Osteoblast (primary cell): ENCODE measurements at regions not wholly inside any gene's neighbourhood (a gene's known extent, or its start where the extent isn't known, plus 50 kb on each side); places are given as distances from the start of the nearest gene placed in this dataset.

Experiments
- DNase-seq: peaks from one replicate; pipeline ENCODE4 v3.0.0; 2011; ENCODE audit warnings: low spot score, mixed read lengths; ENCODE audit not compliant: insufficient read length; ENCODE audit errors: missing footprints
- H2AFZ ChIP-seq: 2 replicates; pipeline ENCODE4 v1.6.0; 2011; ENCODE audit warnings: mild to moderate bottlenecking, low read length
- H3K27ac ChIP-seq: 2 replicates; pipeline ENCODE4 v1.5.1; 2011; ENCODE audit warnings: mild to moderate bottlenecking, low read depth, low read length, moderate library complexity
- H3K27me3 ChIP-seq: 2 replicates; pipeline ENCODE4 v1.6.0; 2012; ENCODE audit warnings: mild to moderate bottlenecking, control low read depth, inconsistent platforms, low read length, moderate library complexity; ENCODE audit not compliant: insufficient read depth
- H3K36me3 ChIP-seq: 2 replicates; pipeline ENCODE4 v1.5.1; 2011; ENCODE audit warnings: mild to moderate bottlenecking, low read length, control low read depth, moderate library complexity; ENCODE audit not compliant: insufficient read depth
- H3K4me1 ChIP-seq: 2 replicates; pipeline ENCODE4 v1.5.1; 2011; ENCODE audit warnings: mild to moderate bottlenecking, low read length, control low read depth, moderate library complexity; ENCODE audit not compliant: insufficient read depth
- H3K4me2 ChIP-seq: 2 replicates; pipeline ENCODE4 v1.6.0; 2011; ENCODE audit warnings: mild to moderate bottlenecking, low read length; ENCODE audit not compliant: insufficient read depth
- H3K4me3 ChIP-seq: fragments of 200-600 bp; sonication (generic); 3 replicates; pipeline ENCODE4 v1.5.1; 2012; ENCODE audit warnings: mild to moderate bottlenecking, low read length, inconsistent platforms; ENCODE audit not compliant: insufficient read depth
- H3K79me2 ChIP-seq: 2 replicates; pipeline ENCODE4 v1.6.0; 2012; ENCODE audit warnings: mild to moderate bottlenecking, low read length, control low read depth, inconsistent platforms; ENCODE audit not compliant: insufficient read depth
- H3K9me3 ChIP-seq: 2 replicates; pipeline ENCODE4 v1.5.1; 2011; ENCODE audit warnings: low read depth, low read length, control low read depth
- H4K20me1 ChIP-seq: 2 replicates; pipeline ENCODE4 v1.6.0; 2012; ENCODE audit warnings: mild to moderate bottlenecking, low read length, control low read depth; ENCODE audit not compliant: insufficient read depth
- CTCF ChIP-seq: IDR thresholded peaks from 2 replicates; pipeline ENCODE4 v1.5.1; 2011; ENCODE audit warnings: mild to moderate bottlenecking, low read depth, low read length, moderate library complexity; ENCODE audit errors: extremely low read depth

- no peak for DNase-seq
- H3K27ac ChIP-seq = no peak overlapping the region
- peaks cover 10% of the 10 kb centered on the region for H3K27me3 ChIP-seq
- H3K9me3 ChIP-seq = no peaks in the 10 kb centered on the region
- no peak overlapping the region for H3K4me2 ChIP-seq
- H3K79me2 ChIP-seq = no peaks in the 10 kb centered on the region
- no peak overlapping the region for H2AFZ ChIP-seq
- H3K4me1 ChIP-seq = no peaks in the 10 kb centered on the region
- no peak overlapping the region for H3K4me3 ChIP-seq
- TF ChIP-seq CTCF = no peak
- no peaks in the 10 kb centered on the region for H4K20me1 ChIP-seq
- no peaks in the 10 kb centered on the region for H3K36me3 ChIP-seq
Observed at GRCh38 chr13:99847318-99847750, 124.2 kb downstream of the ZIC5 start.

GRCh38 chr13:99845161-99845874 is 126.2 kb downstream of the ZIC5 start:
- Histone ChIP-seq H3K4me3 (no peak overlapping the region), H2AFZ (no peak overlapping the region), H3K36me3 (no peaks in the 10 kb centered on the region), H3K27ac (no peak overlapping the region), H4K20me1 (no peaks in the 10 kb centered on the region), H3K79me2 (no peaks in the 10 kb centered on the region), H3K4me2 (no peak overlapping the region), H3K4me1 (no peaks in the 10 kb centered on the region), H3K9me3 (no peaks in the 10 kb centered on the region), H3K27me3 (peaks cover 10% of the 10 kb centered on the region)
- TF ChIP-seq CTCF = no peak
- no peak for DNase-seq

- no peak for TF ChIP-seq CTCF
- Histone ChIP-seq H3K9me3 (no peaks in the 10 kb centered on the region), H3K4me3 (no peak overlapping the region), H3K79me2 (no peaks in the 10 kb centered on the region), H3K4me2 (no peak overlapping the region), H3K4me1 (no peaks in the 10 kb centered on the region), H3K27me3 (peaks cover 10% of the 10 kb centered on the region), H3K27ac (no peak overlapping the region), H4K20me1 (no peaks in the 10 kb centered on the region), H3K36me3 (no peaks in the 10 kb centered on the region), H2AFZ (no peak overlapping the region)
- no peak for DNase-seq
Observed at GRCh38 chr13:99844421-99844820, 127.1 kb downstream of the ZIC5 start.

GRCh38 chr13:99843872-99844271 is 127.7 kb downstream of the ZIC5 start:
- H3K79me2 ChIP-seq = no peaks in the 10 kb centered on the region
- H3K4me3 ChIP-seq = no peak overlapping the region
- DNase-seq = no peak
- H3K27ac ChIP-seq = no peak overlapping the region
- no peaks in the 10 kb centered on the region for H3K4me1 ChIP-seq
- H3K36me3 ChIP-seq = no peaks in the 10 kb centered on the region
- no peak for TF ChIP-seq CTCF
- H2AFZ ChIP-seq = no peak overlapping the region
- H3K27me3 ChIP-seq = peaks cover 10% of the 10 kb centered on the region
- H3K4me2 ChIP-seq = no peak overlapping the region
- no peaks in the 10 kb centered on the region for H3K9me3 ChIP-seq
- H4K20me1 ChIP-seq = no peaks in the 10 kb centered on the region
